IPS-18c (cell line): ENCODE measurements at regions not wholly inside any gene's neighbourhood (a gene's known extent, or its start where the extent isn't known, plus 50 kb on each side); places are given as distances from the start of the nearest gene placed in this dataset.

ENCODE experiments used
- H3K4me3 ChIP-seq: 2 replicates; pipeline ENCODE4 v1.7.0; 2013; ENCODE audit warnings: low read depth, mild to moderate bottlenecking, low read length, moderate library complexity; ENCODE audit not compliant: insufficient read depth
- H3K9me3 ChIP-seq: one replicate; pipeline ENCODE4 v1.6.1; 2013; ENCODE audit warnings: mild to moderate bottlenecking, low read length, moderate library complexity; ENCODE audit not compliant: control insufficient read depth, insufficient read depth

DNA sequence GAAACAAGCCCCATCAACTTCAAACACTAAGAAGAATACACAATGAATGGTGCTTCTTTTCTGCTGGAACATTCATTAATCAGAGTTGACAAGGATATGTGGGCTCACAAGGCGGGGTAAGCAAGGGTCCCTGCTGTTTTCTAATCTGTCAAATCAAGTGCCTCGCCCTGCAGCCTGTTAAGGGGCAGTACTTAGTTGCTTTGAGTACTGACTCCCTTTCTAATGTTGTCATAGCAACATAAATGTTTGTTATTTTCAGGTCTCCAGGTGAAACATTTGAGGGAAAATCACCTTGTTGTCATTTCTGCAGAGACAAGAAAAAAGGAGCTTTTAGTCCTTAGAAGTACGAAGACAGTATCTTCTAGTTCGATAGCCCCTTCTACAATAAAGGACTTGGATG is 284.7 kb upstream of the PKDCC start:
- Histone ChIP-seq H3K4me3 (no peak overlapping the region), H3K9me3 (peaks cover 2% of the 10 kb centered on the region)

DNA sequence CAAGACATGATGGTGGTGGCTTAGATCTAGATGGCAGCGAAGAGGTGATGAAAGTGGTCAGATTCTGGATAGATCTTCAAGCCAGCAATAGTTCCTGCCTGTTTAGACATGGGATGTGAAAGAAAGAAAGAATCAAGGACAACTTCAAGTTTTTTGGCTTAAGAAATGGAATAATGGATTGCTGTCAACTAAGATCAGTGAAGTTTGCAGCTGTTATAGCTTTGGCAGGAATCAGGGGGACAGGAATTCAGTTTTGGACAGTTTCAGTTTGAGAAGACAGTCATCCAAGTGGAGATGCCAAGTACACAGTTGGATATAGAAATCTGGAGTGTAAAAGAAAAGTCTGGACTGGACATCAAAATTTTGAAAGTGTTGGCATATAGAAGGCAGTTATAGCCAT is 283.7 kb upstream of the PKDCC start:
- Histone ChIP-seq H3K4me3 (no peak overlapping the region), H3K9me3 (peaks cover 2% of the 10 kb centered on the region)

DNA sequence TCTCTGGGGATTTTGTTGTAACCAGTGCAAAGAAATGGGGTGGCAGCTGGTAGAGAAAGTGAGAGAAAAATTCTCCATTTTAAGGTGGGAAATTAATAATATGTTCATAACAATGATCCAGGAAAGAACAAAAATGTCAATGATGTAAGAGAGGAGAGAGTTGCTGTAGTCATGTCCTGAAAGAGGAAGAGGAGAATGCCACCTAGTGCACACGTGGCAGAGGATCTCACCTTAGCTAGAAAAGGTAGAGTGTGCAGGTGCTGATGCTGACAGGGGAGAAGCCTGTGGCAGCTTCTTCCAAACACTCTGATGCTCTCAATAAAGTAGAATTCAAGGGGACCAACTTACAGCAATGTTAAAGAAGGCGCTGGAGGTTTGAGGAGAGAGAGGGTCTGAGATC is 282.9 kb upstream of the PKDCC start:
- peaks cover 2% of the 10 kb centered on the region for H3K9me3 ChIP-seq
- H3K4me3 ChIP-seq = no peak overlapping the region

DNA sequence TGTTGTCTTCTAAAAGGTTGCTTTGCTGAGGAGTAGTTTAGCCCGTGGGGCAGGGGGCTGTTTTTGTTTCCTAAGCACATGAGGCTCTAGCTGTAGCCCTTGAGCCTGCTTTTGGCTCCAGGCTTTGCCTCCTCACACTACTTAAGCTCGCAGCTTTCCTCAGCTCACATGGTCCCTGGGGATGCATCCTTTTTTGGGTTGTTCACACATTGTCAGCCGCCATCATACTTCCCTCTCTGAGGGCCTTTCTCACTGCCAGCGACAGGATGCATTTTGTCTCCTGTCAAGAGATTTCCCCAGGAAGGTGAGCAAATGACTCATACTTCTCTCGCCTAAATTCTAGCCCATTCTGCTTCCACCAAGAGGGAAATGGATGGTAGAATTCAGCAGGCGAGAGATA is 279.5 kb upstream of the PKDCC start:
- Histone ChIP-seq H3K4me3 (no peak overlapping the region), H3K9me3 (peaks cover 2% of the 10 kb centered on the region)

DNA sequence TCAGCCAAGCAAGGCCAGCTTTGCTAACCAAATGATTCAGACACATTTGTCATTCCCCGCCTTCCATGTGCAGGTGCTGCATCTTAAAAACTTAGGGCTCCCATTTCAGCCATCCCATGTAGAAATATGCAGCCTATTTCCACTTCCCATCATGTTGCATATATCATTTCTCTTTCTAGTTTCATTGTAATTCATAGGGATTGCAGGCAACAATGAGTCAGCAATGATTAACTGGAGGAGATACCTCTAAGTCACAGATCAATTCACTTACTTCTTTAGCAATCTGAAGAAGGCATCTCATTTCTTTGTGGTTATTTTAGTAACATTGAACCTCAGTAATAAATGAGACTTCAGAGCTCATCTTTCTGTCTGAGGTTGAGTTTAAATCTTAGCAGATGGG is 276.1 kb upstream of the PKDCC start:
- H3K9me3 ChIP-seq = no peaks in the 10 kb centered on the region
- no peak overlapping the region for H3K4me3 ChIP-seq

DNA sequence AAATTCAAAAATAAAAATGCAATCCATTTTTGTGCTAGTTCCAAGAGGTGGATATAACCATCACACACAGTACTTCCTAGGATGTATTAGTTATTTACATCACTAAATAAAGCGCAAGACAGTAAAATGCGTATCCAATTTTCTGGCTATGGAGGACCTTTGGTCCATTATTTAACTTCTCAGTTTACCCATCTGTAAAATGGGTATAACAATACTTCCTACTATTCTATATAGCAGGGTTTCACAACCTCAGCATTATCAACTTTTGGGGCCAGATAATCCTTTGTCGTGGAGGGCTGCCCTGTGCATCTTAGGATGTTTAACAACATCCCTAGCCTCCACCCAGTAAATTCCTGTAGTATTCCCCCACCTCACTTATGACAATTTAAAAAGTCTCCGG is 275.1 kb upstream of the PKDCC start:
- H3K9me3 ChIP-seq = no peaks in the 10 kb centered on the region
- H3K4me3 ChIP-seq = no peak overlapping the region

DNA sequence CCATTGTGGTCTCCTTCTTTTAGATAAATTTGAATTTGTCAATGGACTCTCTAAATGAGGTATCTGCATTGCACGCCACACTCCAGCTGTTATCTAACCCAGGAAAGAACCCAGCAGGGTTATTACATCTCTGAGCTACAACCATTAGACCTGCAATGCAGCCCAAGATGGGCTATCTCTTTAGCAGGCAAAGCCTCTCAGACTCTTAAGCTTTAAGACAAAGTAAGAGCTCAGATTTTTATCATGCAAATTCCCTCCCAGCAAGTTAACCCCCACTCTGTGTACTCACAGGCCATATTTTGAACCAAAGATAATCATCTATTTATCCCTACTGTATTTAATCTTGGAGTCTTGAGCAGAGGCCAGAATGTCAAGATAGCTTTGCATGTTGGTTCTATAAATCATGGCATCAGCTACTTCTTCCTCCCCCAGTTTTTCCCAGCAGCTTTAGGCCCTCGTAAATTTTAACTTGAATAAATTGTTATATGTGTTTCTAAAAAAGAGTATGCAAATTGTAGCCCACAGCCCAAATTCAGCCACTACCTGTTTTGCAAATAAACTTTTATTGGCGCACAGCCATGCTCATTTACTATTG is 273.7 kb upstream of the PKDCC start:
- no peak overlapping the region for H3K4me3 ChIP-seq
- no peaks in the 10 kb centered on the region for H3K9me3 ChIP-seq

DNA sequence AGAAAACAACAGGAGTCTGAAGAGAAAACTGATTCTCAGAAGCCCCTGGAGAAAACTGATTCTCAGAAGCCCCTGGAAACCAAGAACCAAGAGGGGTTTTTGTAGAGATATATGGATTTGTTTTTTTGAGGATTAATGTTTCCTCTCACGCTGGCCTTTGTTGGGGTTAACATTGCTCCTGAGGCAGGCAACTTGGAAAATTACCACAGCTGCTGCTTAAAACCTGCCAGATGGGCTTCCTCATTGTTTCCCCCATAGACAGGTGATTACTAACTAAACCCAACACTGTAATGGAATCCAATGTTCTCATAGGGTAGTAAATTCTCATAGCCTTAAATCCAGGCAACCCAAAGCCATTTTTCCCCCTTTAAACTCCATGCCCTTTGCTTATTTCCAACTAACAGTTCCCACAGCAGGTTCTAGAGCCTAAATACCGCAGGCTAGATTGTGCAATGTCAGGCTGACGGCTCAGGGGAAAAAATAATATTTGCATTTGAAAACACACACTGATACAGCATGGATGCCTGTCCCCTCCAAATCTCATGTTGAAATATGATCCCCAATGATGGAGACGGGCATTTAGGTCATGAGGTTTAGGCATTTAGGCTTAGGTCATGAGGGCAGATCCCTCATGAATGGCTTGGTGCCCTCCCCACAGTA is 272.3 kb upstream of the PKDCC start:
- H3K4me3 ChIP-seq = no peak overlapping the region
- no peaks in the 10 kb centered on the region for H3K9me3 ChIP-seq

DNA sequence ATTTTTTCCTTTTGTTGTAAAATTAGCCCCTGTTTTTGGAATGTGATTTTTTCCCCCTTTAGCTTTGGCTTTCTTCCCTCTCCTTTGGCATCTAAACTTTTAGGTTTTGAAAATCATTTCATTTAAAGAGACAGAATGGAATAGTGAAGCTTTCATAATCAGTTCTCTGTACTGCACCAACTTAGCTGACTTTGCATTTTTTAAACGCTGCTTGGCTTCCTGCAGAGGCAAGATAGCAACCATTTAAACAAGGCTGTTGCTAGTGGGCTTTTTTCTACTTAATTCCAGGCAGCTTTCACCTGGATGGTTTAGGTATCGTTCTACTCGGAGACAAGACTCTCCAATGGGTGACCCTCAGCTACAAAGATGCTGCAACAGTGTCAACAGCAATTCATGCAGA is 267.9 kb upstream of the PKDCC start:
- no peak overlapping the region for H3K4me3 ChIP-seq

DNA sequence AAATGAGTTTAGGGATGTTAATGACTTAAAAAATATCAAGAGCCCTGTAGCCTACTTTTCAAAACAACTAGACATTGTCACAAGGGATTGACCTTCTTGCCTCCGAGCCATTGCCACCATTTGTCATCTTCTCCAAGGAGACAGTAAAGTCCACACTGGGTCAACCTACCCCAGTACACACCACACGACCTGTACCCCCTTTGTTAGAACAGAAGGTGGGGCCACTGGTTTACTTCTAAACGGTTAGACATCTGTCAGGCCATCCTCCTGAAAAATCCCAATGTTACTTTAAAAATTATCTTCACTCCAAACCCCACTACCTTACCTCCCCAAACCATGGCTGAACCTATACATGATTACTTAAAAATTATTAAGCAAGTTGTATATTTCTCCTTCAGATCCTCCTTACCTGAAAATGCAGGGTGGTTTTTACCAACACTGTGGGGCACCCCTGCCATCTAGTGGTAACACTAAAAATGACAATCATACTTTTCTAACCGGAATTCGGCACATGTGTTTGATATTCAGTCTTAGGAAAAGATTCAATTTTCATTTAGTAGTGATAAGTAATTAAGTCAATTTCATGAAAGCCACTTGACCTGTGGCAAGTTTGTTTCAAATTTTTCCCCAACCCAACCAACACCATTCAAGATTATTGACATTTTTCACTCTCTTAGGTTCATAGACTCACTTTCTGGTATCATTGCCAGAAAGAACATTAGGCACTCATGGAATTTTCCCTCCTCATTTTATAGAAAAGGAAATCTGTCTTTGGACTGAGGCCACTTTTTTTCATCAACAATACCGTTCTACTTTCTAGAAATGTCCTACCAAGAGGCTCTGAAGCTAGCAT is 265.3 kb upstream of the PKDCC start:
- Histone ChIP-seq H3K9me3 (no peaks in the 10 kb centered on the region), H3K4me3 (no peak overlapping the region)

More for the DNA sequence above, 267.9 kb upstream of the PKDCC start:
- no peaks in the 10 kb centered on the region for H3K9me3 ChIP-seq

DNA sequence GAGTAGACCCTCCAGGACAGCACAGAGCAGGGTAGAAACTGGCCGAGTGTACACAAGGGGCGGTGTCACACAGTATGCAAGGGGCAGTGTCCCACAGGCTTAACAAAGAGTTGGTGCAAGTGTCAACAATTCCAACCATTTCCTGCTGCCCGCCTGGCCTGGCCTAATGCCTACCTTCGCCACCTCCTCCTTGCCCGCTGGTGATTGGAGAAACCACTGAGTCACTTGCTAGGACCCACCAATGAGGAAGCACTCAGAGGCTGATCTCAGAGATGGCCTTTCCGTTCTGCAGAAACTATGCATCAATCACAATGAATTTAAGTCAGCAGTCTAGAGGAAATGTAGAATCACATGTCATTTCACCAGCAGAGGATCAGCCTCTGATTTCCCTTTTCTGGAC is 263.3 kb upstream of the PKDCC start:
- H3K4me3 ChIP-seq = no peak overlapping the region
- H3K9me3 ChIP-seq = no peaks in the 10 kb centered on the region

DNA sequence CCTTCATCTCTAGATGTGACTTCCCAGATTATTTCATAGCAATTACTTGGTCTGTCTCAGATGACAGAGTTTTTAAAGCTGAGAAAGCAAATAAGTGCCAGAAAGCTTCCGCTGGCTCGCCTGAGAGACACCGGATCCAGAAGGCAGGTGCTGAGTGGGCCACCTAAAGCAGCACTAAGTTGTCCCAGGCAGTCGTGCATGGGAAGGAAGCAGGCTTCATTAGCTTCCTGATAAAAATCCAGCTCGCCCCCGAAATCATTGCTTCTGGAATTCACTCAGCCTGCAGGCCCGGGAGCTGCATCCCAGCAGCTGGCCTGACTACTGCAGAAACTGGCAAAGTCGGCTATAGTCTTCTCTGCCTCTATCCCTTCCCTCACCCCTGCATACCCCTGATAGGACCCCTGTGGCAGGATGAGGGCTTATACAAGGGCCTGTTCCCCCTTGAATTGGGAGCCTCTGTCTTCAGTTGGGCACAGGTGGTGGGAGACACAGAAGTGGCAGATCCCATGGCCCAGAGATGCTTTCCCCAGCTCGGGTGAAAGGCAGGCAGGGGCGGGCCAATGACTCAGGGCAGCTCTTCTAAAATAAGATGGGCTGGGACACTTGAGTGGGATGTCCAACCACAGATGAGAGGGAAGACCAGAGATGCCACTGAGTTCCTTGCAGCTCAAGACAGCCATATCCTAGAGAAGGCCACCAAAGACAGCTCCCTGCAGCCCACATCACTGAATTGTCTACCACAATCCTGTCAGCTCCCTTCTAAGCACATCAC is 262.4 kb upstream of the PKDCC start:
- no peak overlapping the region for H3K4me3 ChIP-seq
- H3K9me3 ChIP-seq = no peaks in the 10 kb centered on the region

DNA sequence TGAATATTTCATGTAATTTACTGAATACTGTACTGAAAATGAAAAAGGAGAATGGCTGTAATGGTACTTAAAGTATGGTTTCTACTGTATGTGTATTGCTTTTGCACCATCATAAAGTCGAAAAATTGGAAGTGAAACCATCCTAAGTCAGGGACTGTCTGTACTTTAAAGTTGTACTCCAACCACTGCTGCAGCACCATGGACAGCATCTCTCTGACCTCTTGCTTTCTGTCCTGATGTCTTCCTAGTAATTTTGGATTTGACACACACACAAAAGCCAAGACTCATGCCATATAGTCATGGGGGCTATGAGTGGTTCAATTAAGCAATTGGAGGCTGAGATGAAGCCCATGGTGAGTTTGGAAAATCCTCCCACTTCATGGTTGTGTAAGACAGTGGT is 256.3 kb upstream of the PKDCC start:
- Histone ChIP-seq H3K9me3 (no peaks in the 10 kb centered on the region), H3K4me3 (no peak overlapping the region)

DNA sequence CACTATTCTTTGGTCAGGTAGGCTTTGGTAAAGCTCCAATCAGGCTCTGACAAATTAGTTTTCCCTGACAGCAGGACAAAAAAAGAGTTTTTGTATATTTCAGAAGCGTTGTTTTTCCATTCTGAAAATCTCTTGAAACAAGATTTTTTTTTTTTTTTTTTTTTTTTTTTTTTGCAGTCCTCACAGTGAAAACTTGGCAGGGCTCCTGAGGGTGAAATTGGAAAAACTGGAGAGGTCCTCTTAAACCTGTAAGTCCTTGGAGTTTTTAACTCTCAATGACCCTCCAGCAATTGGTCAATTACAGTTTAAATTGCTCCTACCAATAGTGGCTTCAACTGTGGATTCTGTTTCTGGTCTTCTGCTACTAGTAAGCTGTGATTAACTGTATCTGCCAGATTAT is 244.5 kb upstream of the PKDCC start:
- H3K9me3 ChIP-seq = no peaks in the 10 kb centered on the region
- no peak overlapping the region for H3K4me3 ChIP-seq

DNA sequence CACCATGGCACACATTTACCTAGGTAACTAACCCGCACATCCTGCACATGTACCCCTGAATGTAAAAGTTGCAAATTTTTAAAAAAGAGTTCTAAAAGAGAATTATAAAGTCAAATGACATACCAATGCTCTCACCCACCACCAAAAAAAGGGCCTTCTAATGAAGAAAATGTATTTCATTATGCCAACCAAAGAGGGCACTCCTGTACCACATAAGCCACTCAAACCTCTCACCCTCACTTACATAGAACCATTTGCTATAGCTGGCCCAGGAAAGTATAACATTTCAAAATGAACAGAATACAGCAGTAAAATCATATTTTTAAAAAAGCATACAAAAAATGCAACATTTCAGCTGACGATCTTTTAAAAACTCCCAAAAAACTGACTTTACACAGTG is 241.5 kb upstream of the PKDCC start:
- no peak overlapping the region for H3K4me3 ChIP-seq
- H3K9me3 ChIP-seq = no peaks in the 10 kb centered on the region

DNA sequence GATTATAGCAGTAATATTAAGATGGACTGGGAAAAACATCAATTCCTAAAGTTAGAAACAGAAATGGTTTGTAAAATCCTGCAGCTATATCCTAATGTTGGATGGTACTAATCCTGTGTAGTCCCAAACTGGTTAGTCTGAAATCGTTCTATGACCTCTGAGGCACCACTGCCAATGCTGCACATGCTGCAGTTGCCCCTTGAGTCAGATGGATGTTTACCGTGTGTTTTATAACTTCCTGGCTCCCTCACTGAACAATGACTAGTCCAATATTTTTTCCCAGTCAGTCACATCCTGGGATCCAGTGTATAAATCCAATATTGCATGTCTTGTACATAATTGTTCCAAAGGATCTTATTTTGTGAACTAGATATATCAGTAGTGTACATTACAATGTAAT is 226.7 kb upstream of the PKDCC start:
- H3K9me3 ChIP-seq = no peaks in the 10 kb centered on the region
- H3K4me3 ChIP-seq = no peak overlapping the region

DNA sequence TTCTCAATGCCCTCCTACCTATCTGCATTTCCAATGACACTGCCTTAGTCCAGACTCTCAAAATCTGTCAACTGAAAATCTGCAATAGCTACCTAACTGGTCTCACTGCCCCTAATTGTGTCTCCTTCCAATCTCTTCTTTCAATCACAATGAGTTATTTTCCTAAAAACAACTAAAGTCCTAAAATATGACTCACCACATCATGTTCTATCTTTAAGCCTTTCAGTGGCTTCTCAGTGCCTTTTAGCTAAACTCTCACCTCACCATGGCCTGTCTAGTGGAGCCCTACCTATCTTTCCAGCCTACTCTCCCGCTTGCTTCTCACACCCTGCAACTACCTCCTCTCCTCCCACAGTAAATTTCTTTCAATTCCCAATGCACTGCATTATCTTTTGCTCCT is 220.9 kb upstream of the PKDCC start:
- H3K4me3 ChIP-seq = no peak overlapping the region

More for the DNA sequence above, 220.9 kb upstream of the PKDCC start:
- H3K9me3 ChIP-seq = no peaks in the 10 kb centered on the region
